KMS-11 (cell line): ENCODE measurements at regions not wholly inside any gene's neighbourhood (a gene's known extent, or its start where the extent isn't known, plus 50 kb on each side); places are given as distances from the start of the nearest gene placed in this dataset.

ENCODE experiments used
- H2AFZ ChIP-seq: fragments of 200-600 bp; sonication (generic); 2 replicates; pipeline ENCODE4 v1.6.1; 2016; ENCODE audit warnings: antibody characterized with exemption, mixed run types, low read depth
- H3K27ac ChIP-seq: fragments of 200-600 bp; sonication (generic); 2 replicates; pipeline ENCODE4 v1.6.1; 2016; ENCODE audit warnings: mild to moderate bottlenecking, mixed run types
- H3K27me3 ChIP-seq: fragments of 200-600 bp; sonication (generic); 2 replicates; pipeline ENCODE4 v1.6.1; 2017; ENCODE audit warnings: mild to moderate bottlenecking, low read depth, mixed run types, moderate library complexity; ENCODE audit not compliant: insufficient read depth
- H3K36me3 ChIP-seq: fragments of 200-600 bp; sonication (generic); 2 replicates; pipeline ENCODE4 v1.6.1; 2017; ENCODE audit warnings: mild to moderate bottlenecking, mixed run types; ENCODE audit not compliant: insufficient read depth
- H3K4me1 ChIP-seq: fragments of 200-600 bp; sonication (generic); 2 replicates; pipeline ENCODE4 v1.6.1; 2016; ENCODE audit warnings: mild to moderate bottlenecking, low read depth, mixed run types; ENCODE audit not compliant: poor library complexity, severe bottlenecking
- H3K4me2 ChIP-seq: fragments of 200-600 bp; sonication (generic); 2 replicates; pipeline ENCODE4 v1.7.0; 2016; ENCODE audit warnings: mild to moderate bottlenecking, mixed run types
- H3K4me3 ChIP-seq: fragments of 200-600 bp; sonication (generic); IDR thresholded peaks from 2 replicates; pipeline ENCODE4 v1.6.1; 2017; ENCODE audit warnings: low read depth, low read length, mixed read lengths; ENCODE audit not compliant: insufficient read depth
- H3K79me2 ChIP-seq: fragments of 200-600 bp; sonication (generic); 2 replicates; pipeline ENCODE4 v1.6.1; 2016; ENCODE audit warnings: low read depth, mixed run types; ENCODE audit not compliant: insufficient read depth
- H3K9ac ChIP-seq: fragments of 200-600 bp; sonication (generic); 2 replicates; pipeline ENCODE4 v1.6.1; 2016; ENCODE audit warnings: mild to moderate bottlenecking, mixed run types
- H4K20me1 ChIP-seq: fragments of 200-600 bp; sonication (generic); 2 replicates; pipeline ENCODE4 v1.6.1; 2016; ENCODE audit warnings: mild to moderate bottlenecking, mixed run types; ENCODE audit not compliant: insufficient read depth
- CTCF ChIP-seq: fragments of 200-600 bp; sonication (generic); conservative IDR thresholded peaks from 2 replicates; pipeline ENCODE4 v1.6.1; 2017; ENCODE audit warnings: low read depth, mild to moderate bottlenecking, antibody characterized with exemption, low read length, moderate library complexity, mixed read lengths

GRCh38 chr13:99828123-99828522 lies 143.4 kb downstream of the ZIC5 start:
- Histone ChIP-seq H3K79me2 (no peaks in the 10 kb centered on the region), H3K36me3 (no peaks in the 10 kb centered on the region), H3K4me3 (no peak overlapping the region), H3K4me1 (peaks cover 11% of the 10 kb centered on the region), H3K9ac (no peak overlapping the region), H2AFZ (no peak overlapping the region), H3K27ac (no peak overlapping the region), H4K20me1 (no peaks in the 10 kb centered on the region), H3K27me3 (no peaks in the 10 kb centered on the region), H3K4me2 (no peak overlapping the region)
- TF ChIP-seq CTCF: no peak

DNA sequence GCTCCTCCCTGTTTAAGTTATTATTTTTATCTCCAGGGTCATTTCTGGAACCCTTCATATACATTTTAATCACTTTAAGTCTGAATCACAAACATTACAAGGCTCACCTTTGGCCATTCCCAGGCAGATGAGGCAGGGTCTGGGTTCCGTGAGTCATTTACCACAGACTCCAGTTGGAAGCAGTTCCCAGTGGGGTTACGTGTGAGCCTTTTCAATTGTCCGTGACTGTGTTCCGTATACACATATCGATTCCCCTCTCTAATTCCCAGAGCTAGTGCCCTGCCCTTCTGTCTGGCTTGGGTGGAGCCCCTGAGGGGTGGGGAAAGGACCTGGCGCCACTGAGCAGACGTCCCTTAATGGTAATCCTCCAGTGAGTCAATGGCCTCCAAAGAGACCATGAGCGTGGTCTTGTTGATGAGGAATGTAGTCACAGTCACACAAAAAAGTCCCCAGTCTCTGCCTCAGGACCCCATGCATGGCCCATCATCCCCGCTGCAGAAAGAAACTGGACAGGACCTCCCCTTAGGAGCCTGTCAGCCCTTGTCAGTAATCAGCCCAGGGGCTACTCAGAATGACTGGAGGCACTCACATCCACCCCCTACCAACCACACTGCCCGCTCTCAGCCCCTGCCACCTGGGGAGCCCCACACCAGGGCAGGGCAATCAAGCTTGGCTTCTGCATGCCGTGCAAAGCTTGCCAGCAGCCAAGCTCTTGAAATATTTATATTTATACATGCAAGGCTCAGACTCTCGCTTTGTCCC lies 144.4 kb downstream of the ZIC5 start:
- peaks cover 11% of the 10 kb centered on the region for H3K4me1 ChIP-seq
- H3K27ac ChIP-seq: no peak overlapping the region
- no peaks in the 10 kb centered on the region for H3K27me3 ChIP-seq
- no peak overlapping the region for H3K9ac ChIP-seq
- no peak overlapping the region for H3K4me3 ChIP-seq
- no peaks in the 10 kb centered on the region for H3K36me3 ChIP-seq
- no peak for TF ChIP-seq CTCF
- H3K4me2 ChIP-seq: no peak overlapping the region
- H2AFZ ChIP-seq: no peak overlapping the region
- H3K79me2 ChIP-seq: no peaks in the 10 kb centered on the region
- H4K20me1 ChIP-seq: no peaks in the 10 kb centered on the region

DNA sequence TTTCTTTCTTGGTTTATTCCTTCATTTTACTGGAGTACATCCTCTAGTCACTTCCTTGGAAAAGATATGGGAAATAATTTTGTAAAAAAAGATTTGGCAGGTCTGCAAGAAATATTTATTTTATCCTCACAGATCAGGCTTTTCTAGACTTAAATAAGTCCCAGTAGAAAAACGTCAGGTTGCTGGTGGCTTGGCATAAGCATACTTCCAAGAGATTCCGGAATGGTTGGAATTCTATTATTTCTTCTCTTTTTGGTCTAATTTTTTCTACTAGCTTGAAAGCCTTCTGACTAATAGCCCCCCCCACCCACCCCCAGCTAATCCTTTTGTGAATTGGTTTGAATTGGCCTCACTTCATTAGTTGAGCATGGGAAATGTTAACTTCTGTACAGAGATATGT lies 147.6 kb downstream of the ZIC5 start:
- Histone ChIP-seq H3K9ac (no peak overlapping the region), H3K36me3 (no peaks in the 10 kb centered on the region), H3K4me3 (no peak overlapping the region), H3K27ac (no peak overlapping the region), H3K79me2 (no peaks in the 10 kb centered on the region), H3K27me3 (no peaks in the 10 kb centered on the region), H3K4me2 (no peak overlapping the region), H4K20me1 (no peaks in the 10 kb centered on the region), H2AFZ (no peak overlapping the region), H3K4me1 (peaks cover 11% of the 10 kb centered on the region)
- TF ChIP-seq CTCF: no peak

- Histone ChIP-seq H3K4me2 (no peak overlapping the region), H3K4me1 (peaks cover 4% of the 10 kb centered on the region), H3K79me2 (no peaks in the 10 kb centered on the region), H4K20me1 (no peaks in the 10 kb centered on the region), H3K27me3 (no peaks in the 10 kb centered on the region), H3K9ac (no peak overlapping the region), H2AFZ (no peak overlapping the region), H3K27ac (no peak overlapping the region), H3K36me3 (no peaks in the 10 kb centered on the region), H3K4me3 (no peak overlapping the region)
- no peak for TF ChIP-seq CTCF
These were observed 148.7 kb downstream of the ZIC5 start for GRCh38 chr13:99822820-99823219.
